ENCODE measurements at regions not wholly inside any gene's neighbourhood (a gene's known extent, or its start where the extent isn't known, plus 50 kb on each side); places are given as distances from the start of the nearest gene placed in this dataset.
A peak's percentile ranks its signal among the peaks of the same experiment; 100 is the strongest.

GRCh38 chr12:98317939-98318899 lies 197.2 kb upstream of the TMPO start:
- ChIA-PET RAD21 (ENCODE audit: unreplicated experiment) (interaction anchor here (0.9 to 2.3 kb wide), 7 partner anchors 11 to 93 kb away, joined by 3 to 10 read pairs (median 6); no protein-coding TSS in a partner anchor), SMC1A (ENCODE audit: uncharacterized antibody, unreplicated experiment) (interaction anchor here (0.6 to 1.8 kb wide), 14 partner anchors 11 to 377 kb away, joined by 3 to 10 read pairs (median 3); no protein-coding TSS in a partner anchor), CTCF (interaction anchor here (0.6 to 1.5 kb wide), 5 partner anchors 10 to 203 kb away, joined by 3 to 4 read pairs (median 3); no protein-coding TSS in a partner anchor), POLR2A (interaction anchor here (0.8 to 2.5 kb wide), 3 partner anchors 9 to 93 kb away, joined by 4 to 10 read pairs (median 5); no protein-coding TSS in a partner anchor)
- H3K4me1 ChIP-seq (ENCODE audit: control insufficient read depth, insufficient read depth, low read length) = no peaks in the 10 kb centered on the region
- no peaks in the 10 kb centered on the region for H4K20me1 ChIP-seq (ENCODE audit: control insufficient read depth, insufficient read depth)
- intact Hi-C loops (cut with micrococcal nuclease; ENCODE audit: unreplicated experiment) (loop anchor here (1.0 to 5.0 kb wide), 3 partner anchors 43 to 199 kb away; partner anchors contain the start of gene TMPO), in situ Hi-C loops (cut with MboI) (no loop called here)
- no peak overlapping the region for H2AFZ ChIP-seq (ENCODE audit: control insufficient read depth, low read depth, low read length)
- under 1% methylated on average over 6 of the region's 6 CpGs for WGBS (ENCODE audit: insufficient coverage, insufficient replicate concordance, low lambda C conversion rate, missing lambda C conversion rate)
- FAIRE-seq (peak; percentile 47), ATAC-seq (peak; percentile 82), DNase-seq (ENCODE audit: low read depth, low spot score) (no peak)
- no peaks in the 10 kb centered on the region for H3K36me3 ChIP-seq (ENCODE audit: control insufficient read depth in 2 of 2, insufficient read depth in 2 of 2, low read length in 1 of 2)
- no peaks in the 10 kb centered on the region for H3K27me3 ChIP-seq (replicated peaks in 1 of 2; ENCODE audit: control insufficient read depth in 2 of 2, insufficient read depth in 2 of 2, low read length in 1 of 2)
- H3K4me2 ChIP-seq (ENCODE audit: control insufficient read depth, insufficient read depth) = no peak overlapping the region
- no TSS peak for BruUV-seq (replicated peaks)
- H3K27ac ChIP-seq (ENCODE audit: control insufficient read depth, insufficient read depth) = no peak overlapping the region
- no peak overlapping the region for H3K9ac ChIP-seq (ENCODE audit: control insufficient read depth, insufficient read depth, low read length)
- no peak overlapping the region for H3K4me3 ChIP-seq
- no peaks in the 10 kb centered on the region for H3K9me3 ChIP-seq (replicated peaks; ENCODE audit: control insufficient read depth, insufficient read depth, low read length)
- no peaks in the 10 kb centered on the region for H3K79me2 ChIP-seq (ENCODE audit: control insufficient read depth, insufficient read depth, low read length)
- peak; percentile 29; the same call in 1 of the 2 replicates for TF ChIP-seq DPF2 (IDR thresholded peaks at IDR 0.05)
- TF ChIP-seq ZBTB11 (CRISPR knock-in tag; IDR thresholded peaks at IDR 0.05) = no peak
- no peak for TF ChIP-seq EGR1 (IDR thresholded peaks at IDR 0.05; ENCODE audit: borderline replicate concordance in 1 of 2, low read depth in 2 of 2, low read length in 2 of 2)
- TF ChIP-seq, protein P1, sequence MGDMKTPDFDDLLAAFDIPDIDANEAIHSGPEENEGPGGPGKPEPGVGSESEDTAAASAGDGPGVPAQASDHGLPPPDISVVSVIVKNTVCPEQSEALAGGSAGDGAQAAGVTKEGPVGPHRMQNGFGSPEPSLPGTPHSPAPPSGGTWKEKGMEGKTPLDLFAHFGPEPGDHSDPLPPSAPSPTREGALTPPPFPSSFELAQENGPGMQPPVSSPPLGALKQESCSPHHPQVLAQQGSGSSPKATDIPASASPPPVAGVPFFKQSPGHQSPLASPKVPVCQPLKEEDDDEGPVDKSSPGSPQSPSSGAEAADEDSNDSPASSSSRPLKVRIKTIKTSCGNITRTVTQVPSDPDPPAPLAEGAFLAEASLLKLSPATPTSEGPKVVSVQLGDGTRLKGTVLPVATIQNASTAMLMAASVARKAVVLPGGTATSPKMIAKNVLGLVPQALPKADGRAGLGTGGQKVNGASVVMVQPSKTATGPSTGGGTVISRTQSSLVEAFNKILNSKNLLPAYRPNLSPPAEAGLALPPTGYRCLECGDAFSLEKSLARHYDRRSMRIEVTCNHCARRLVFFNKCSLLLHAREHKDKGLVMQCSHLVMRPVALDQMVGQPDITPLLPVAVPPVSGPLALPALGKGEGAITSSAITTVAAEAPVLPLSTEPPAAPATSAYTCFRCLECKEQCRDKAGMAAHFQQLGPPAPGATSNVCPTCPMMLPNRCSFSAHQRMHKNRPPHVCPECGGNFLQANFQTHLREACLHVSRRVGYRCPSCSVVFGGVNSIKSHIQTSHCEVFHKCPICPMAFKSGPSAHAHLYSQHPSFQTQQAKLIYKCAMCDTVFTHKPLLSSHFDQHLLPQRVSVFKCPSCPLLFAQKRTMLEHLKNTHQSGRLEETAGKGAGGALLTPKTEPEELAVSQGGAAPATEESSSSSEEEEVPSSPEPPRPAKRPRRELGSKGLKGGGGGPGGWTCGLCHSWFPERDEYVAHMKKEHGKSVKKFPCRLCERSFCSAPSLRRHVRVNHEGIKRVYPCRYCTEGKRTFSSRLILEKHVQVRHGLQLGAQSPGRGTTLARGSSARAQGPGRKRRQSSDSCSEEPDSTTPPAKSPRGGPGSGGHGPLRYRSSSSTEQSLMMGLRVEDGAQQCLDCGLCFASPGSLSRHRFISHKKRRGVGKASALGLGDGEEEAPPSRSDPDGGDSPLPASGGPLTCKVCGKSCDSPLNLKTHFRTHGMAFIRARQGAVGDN (IDR thresholded peaks at IDR 0.05) = 0 out of 2 replicates have a peak, but pooled peaks have one; percentile 20
- peak; percentile 33 for TF ChIP-seq MEF2B (IDR thresholded peaks at IDR 0.05; ENCODE audit: partially characterized antibody, poor library complexity, severe bottlenecking)
- no peak for TF ChIP-seq IRF4 (IDR thresholded peaks at IDR 0.05; ENCODE audit: low read depth, low read length)
- no peak for TF ChIP-seq SIN3A (IDR thresholded peaks at IDR 0.05; ENCODE audit: low read depth, low read length)
- TF ChIP-seq ZNF622 (IDR thresholded peaks at IDR 0.05) = no peak
- no peak for TF ChIP-seq ASH2L (IDR thresholded peaks at IDR 0.05; ENCODE audit: borderline replicate concordance, low read depth)
- 0 out of 2 replicates have a peak, but pooled peaks have one; percentile 40 for TF ChIP-seq SMARCA5 (IDR thresholded peaks at IDR 0.05)
- TF ChIP-seq, protein P2, sequence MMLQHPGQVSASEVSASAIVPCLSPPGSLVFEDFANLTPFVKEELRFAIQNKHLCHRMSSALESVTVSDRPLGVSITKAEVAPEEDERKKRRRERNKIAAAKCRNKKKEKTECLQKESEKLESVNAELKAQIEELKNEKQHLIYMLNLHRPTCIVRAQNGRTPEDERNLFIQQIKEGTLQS (IDR thresholded peaks at IDR 0.05; ENCODE audit: borderline replicate concordance, extremely low read depth, low read depth, low read length) = no peak
- TF ChIP-seq, protein P3, sequence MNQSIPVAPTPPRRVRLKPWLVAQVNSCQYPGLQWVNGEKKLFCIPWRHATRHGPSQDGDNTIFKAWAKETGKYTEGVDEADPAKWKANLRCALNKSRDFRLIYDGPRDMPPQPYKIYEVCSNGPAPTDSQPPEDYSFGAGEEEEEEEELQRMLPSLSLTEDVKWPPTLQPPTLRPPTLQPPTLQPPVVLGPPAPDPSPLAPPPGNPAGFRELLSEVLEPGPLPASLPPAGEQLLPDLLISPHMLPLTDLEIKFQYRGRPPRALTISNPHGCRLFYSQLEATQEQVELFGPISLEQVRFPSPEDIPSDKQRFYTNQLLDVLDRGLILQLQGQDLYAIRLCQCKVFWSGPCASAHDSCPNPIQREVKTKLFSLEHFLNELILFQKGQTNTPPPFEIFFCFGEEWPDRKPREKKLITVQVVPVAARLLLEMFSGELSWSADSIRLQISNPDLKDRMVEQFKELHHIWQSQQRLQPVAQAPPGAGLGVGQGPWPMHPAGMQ (IDR thresholded peaks at IDR 0.05; ENCODE audit: borderline replicate concordance) = no peak
